Neutrophil (primary cell): ENCODE measurements at regions not wholly inside any gene's neighbourhood (a gene's known extent, or its start where the extent isn't known, plus 50 kb on each side); places are given as distances from the start of the nearest gene placed in this dataset.
A peak's percentile ranks its signal among the peaks of the same experiment; 100 is the strongest.

ENCODE experiments used
- H3K27ac ChIP-seq: fragments of 200-600 bp; sonication (generic); 2 replicates; pipeline ENCODE4 v1.5.1; 2016; ENCODE audit warnings: mild to moderate bottlenecking, moderate library complexity
- H3K27me3 ChIP-seq: fragments of 200-600 bp; sonication (generic); 2 replicates; pipeline ENCODE4 v1.6.0; 2016; ENCODE audit warnings: mild to moderate bottlenecking
- H3K36me3 ChIP-seq: fragments of 200-600 bp; sonication (generic); 2 replicates; pipeline ENCODE4 v1.5.1; 2017
- H3K4me1 ChIP-seq, 2 experiments: fragments of 200-600 bp in 1 of 2; sonication (generic) in 1 of 2; 1 replicate in 1 of 2; 2 replicates in 1 of 2; pipeline versions ENCODE4 v1.5.1 to v1.6.1; 2013 to 2016; ENCODE audit warnings: low read depth in 1 of 2, low read length in 1 of 2, mild to moderate bottlenecking in 1 of 2, moderate library complexity in 1 of 2; ENCODE audit not compliant: control insufficient read depth in 1 of 2, insufficient read depth in 1 of 2
- H3K4me3 ChIP-seq, 2 experiments: fragments of 200-600 bp in 1 of 2; sonication (generic) in 1 of 2; 1 replicate in 1 of 2; 2 replicates in 1 of 2; pipeline ENCODE4 v1.5.1; 2013 to 2016; ENCODE audit warnings: low read depth in 1 of 2, low read length in 1 of 2, mild to moderate bottlenecking in 1 of 2, moderate library complexity in 1 of 2
- H3K9me3 ChIP-seq: fragments of 200-600 bp; sonication (generic); 2 replicates; pipeline ENCODE4 v1.5.1; 2016
- TF ChIP-seq, protein P1 (sequence below): fragments of 200-600 bp; sonication (generic); IDR thresholded peaks from 2 replicates; pipeline ENCODE4 v1.5.1; 2016; ENCODE audit warnings: antibody characterized with exemption

DNA sequence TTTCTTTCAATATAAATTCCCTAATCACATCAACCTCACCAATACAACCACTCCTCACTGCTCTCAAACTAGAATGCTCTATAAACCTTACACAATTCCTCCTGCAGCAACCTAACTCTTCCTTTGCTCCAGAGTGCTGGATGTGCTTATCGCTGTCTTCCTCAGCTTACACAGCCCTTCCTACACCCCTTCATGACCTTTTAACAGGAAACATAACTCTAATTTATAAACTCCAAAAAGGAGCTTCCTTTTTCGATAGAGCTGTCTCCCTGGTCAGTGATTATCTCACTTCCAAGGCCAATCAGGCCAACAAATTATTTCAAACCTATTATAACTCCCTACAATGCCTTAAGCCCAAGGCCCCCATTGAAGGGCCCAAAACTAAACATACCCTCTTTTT, 78.8 kb downstream of the COQ2 start:
- H3K4me3 ChIP-seq = no peak overlapping the region
- H3K27ac ChIP-seq = no peak overlapping the region
- H3K9me3 ChIP-seq = no peaks in the 10 kb centered on the region
- H3K36me3 ChIP-seq = no peaks in the 10 kb centered on the region
- TF ChIP-seq, protein P1, sequence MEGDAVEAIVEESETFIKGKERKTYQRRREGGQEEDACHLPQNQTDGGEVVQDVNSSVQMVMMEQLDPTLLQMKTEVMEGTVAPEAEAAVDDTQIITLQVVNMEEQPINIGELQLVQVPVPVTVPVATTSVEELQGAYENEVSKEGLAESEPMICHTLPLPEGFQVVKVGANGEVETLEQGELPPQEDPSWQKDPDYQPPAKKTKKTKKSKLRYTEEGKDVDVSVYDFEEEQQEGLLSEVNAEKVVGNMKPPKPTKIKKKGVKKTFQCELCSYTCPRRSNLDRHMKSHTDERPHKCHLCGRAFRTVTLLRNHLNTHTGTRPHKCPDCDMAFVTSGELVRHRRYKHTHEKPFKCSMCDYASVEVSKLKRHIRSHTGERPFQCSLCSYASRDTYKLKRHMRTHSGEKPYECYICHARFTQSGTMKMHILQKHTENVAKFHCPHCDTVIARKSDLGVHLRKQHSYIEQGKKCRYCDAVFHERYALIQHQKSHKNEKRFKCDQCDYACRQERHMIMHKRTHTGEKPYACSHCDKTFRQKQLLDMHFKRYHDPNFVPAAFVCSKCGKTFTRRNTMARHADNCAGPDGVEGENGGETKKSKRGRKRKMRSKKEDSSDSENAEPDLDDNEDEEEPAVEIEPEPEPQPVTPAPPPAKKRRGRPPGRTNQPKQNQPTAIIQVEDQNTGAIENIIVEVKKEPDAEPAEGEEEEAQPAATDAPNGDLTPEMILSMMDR = no peak
- no peaks in the 10 kb centered on the region for H3K27me3 ChIP-seq
- H3K4me1 ChIP-seq = peaks cover 8 to 15% of the 10 kb centered on the region in 2 experiments

DNA sequence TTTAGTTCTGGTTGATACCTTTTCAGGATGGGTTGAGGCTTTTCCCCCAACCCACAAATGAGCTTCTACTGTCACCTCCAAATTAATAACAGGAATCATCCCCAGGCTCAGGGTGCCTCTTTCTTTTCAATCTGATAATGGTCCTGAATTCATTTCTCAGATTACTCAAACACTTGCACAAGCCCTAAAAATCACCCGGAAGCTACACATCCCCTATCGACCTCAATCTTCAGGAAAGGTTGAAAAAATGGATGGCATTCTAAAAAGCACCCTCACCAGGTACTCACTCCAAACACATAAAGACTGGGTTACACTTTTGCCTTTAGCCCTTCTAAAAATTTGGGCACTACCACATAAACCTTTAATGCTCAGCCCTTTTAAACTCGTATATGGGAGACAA, 79.9 kb downstream of the COQ2 start:
- Histone ChIP-seq H3K9me3 (no peaks in the 10 kb centered on the region), H3K4me3 (no peak overlapping the region), H3K27me3 (no peaks in the 10 kb centered on the region), H3K4me1 (peaks cover 6 to 9% of the 10 kb centered on the region in 2 experiments), H3K27ac (no peak overlapping the region), H3K36me3 (no peaks in the 10 kb centered on the region)
- TF ChIP-seq, protein P1 = no peak

DNA sequence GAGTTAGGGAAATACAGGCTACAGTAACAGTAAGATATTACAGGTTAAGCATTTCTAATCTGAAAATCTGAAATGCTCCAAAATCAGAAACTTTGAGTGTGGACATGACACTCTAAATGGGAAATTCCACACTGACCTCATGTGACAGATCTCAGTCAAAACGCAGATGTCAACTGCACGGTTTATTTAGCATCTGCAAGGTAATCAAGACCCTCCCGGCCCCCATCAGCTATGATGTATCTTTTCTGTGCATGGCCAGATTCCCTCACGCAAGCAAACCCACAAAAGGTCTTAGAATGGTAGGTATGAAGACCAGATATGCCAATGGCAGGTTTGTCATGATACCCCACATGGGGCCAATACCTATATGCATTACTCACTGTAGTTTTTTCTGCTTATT, 82.8 kb downstream of the COQ2 start:
- no peaks in the 10 kb centered on the region for H3K27me3 ChIP-seq
- H3K36me3 ChIP-seq = no peaks in the 10 kb centered on the region
- TF ChIP-seq, protein P1 = no peak
- H3K27ac ChIP-seq = no peak overlapping the region
- H3K4me1 ChIP-seq = peaks cover 33 to 36% of the 10 kb centered on the region in 2 experiments
- no peak overlapping the region for H3K4me3 ChIP-seq
- H3K9me3 ChIP-seq = no peaks in the 10 kb centered on the region

DNA sequence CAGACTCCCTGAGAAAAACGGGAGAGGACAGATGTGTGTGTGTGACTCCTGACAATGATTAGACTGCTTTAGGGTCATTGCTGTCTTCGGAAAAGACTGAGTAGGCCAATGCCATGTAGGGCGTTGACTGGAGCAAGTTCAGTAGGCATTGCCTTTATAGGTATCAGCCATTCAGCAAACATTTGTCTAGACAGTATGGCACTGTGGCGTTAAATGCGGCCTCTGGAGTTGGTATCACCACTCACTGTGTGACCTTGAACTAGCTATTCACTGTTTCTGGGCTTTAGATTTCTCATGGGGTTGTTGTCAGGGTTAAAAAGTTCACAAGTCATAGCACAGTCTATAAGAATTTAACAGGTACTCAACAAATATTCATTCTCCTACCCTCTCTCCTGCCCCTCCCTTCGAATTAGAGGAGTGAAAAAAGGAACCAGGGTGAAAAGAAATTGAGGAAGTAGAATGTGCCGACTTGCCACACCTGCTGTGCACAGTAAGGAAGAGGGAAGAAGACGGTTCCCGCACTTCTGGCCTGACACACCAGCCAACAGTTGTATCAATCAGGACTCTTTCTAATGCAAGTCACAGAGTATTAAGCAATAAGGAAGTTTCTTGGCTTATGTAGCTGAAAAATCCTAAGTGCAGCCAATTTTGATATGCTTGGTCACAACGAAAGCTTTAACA, 83.2 kb upstream of the PLAC8 start:
- peak overlapping the region; percentile 45 to 52 for H3K4me3 ChIP-seq
- H3K27ac ChIP-seq = peak overlapping the region; percentile 77
- no peaks in the 10 kb centered on the region for H3K36me3 ChIP-seq
- no peaks in the 10 kb centered on the region for H3K27me3 ChIP-seq
- no peaks in the 10 kb centered on the region for H3K9me3 ChIP-seq
- peaks cover 52 to 55% of the 10 kb centered on the region in 2 experiments for H3K4me1 ChIP-seq
- TF ChIP-seq, protein P1 = peak; percentile 8

DNA sequence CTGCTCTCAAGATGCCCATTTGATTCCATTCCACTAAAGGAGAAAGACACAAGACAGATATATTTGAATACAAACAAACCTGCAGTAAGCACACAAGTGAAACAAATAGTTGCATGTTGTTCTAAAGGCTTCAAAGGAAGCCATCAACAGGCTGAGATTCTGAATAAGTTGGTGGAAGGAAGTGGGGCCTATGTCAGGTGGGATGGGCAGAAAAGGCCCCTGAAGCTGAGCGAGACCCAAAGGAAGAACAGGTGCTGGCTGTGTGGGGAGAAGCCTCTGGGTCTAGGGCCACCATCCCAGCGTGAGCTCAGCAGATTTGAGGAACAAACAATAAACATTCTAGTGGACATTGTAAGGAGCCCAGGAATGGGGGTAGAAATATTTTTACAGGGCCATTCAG, 82.4 kb upstream of the PLAC8 start:
- Histone ChIP-seq H3K27me3 (no peaks in the 10 kb centered on the region), H3K4me3 (peak overlapping the region in 1 of 2 experiments; percentile 52), H3K36me3 (no peaks in the 10 kb centered on the region), H3K27ac (peak overlapping the region; percentile 77), H3K9me3 (no peaks in the 10 kb centered on the region), H3K4me1 (peaks cover 52 to 55% of the 10 kb centered on the region in 2 experiments)
- TF ChIP-seq, protein P1 = no peak
